Prostate gland (tissue), 2 donors: ENCODE measurements at regions not wholly inside any gene's neighbourhood (a gene's known extent, or its start where the extent isn't known, plus 50 kb on each side); places are given as distances from the start of the nearest gene placed in this dataset.

Experiments
- POLR2A ChIP-seq: fragments of 450-650 bp; IDR thresholded peaks from one replicate; pipeline ENCODE4 v1.6.1; 2016; ENCODE audit warnings: antibody characterized with exemption, mild to moderate bottlenecking
- POLR2AphosphoS5 ChIP-seq: sonication (generic); formaldehyde crosslinking; IDR thresholded peaks from one replicate; pipeline ENCODE4 v1.6.1; 2017; ENCODE audit warnings: antibody characterized with exemption
- TF ChIP-seq, protein P1 (sequence below), 4 experiments: fragments of 200-600 bp in 2 of 4; fragments of 450-650 bp in 2 of 4; sonication (generic) in 2 of 4; IDR thresholded peaks; 1 replicate in 3 of 4; 2 replicates in 1 of 4; pipeline ENCODE4 v1.5.1; 2016 to 2019; ENCODE audit warnings: antibody characterized with exemption in 4 of 4, mild to moderate bottlenecking in 2 of 4, moderate library complexity in 2 of 4

DNA sequence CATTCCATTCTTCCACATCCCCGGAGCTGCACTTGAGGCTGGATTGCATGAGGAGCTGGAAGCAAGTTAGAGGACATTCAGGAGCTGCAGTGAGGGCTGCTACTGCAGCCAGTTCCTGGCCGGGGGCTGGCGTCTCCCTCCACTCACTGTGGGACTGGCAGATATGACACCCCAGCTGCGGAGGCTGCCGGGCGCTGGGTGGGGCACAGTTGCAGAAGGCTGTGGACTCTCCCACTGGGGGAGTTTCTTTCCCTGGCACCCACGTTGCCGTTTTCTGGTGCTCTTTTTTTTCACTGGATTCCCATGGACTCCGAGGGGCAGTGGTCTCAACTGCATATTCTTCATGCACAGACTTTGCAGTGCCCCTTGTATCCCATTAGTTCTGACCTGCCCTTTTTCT is 351.1 kb upstream of the AJAP1 start:
- TF ChIP-seq POLR2A (no peak), POLR2AphosphoS5 (no peak)
- TF ChIP-seq, protein P1, sequence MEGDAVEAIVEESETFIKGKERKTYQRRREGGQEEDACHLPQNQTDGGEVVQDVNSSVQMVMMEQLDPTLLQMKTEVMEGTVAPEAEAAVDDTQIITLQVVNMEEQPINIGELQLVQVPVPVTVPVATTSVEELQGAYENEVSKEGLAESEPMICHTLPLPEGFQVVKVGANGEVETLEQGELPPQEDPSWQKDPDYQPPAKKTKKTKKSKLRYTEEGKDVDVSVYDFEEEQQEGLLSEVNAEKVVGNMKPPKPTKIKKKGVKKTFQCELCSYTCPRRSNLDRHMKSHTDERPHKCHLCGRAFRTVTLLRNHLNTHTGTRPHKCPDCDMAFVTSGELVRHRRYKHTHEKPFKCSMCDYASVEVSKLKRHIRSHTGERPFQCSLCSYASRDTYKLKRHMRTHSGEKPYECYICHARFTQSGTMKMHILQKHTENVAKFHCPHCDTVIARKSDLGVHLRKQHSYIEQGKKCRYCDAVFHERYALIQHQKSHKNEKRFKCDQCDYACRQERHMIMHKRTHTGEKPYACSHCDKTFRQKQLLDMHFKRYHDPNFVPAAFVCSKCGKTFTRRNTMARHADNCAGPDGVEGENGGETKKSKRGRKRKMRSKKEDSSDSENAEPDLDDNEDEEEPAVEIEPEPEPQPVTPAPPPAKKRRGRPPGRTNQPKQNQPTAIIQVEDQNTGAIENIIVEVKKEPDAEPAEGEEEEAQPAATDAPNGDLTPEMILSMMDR (IDR thresholded peaks at IDR 0.05) = no peak
